NOMO-1 (cell line): ENCODE measurements at regions not wholly inside any gene's neighbourhood (a gene's known extent, or its start where the extent isn't known, plus 50 kb on each side); places are given as distances from the start of the nearest gene placed in this dataset.
A peak's percentile ranks its signal among the peaks of the same experiment; 100 is the strongest.

Source experiments
- DNase-seq, 2 experiments: peaks; one replicate each; lab custom pipeline; 2025; ENCODE audit not compliant: unreplicated experiment in 2 of 2; lab: John Stamatoyannopoulos, UW

DNA sequence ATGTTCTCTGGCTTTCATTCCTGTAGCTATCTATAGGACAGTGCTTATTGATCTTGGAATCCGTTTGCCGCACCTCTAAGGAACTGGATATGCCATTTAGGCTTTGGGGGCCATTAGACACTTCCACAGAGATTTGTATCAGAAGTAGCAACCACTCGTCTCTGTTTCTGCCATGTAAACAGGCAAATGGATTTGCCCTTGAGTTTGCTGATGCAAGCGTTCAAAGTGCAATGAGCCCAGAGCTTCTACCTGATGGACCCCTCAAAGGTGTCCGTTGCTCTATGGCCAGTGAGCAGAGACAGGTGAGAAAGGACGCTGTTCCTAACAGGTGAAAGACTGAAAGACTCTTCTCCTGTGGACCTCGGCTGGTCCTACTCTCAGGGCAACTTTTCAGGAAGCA lies 302.9 kb downstream of the ZNF536 start:
- no peak for DNase-seq

DNA sequence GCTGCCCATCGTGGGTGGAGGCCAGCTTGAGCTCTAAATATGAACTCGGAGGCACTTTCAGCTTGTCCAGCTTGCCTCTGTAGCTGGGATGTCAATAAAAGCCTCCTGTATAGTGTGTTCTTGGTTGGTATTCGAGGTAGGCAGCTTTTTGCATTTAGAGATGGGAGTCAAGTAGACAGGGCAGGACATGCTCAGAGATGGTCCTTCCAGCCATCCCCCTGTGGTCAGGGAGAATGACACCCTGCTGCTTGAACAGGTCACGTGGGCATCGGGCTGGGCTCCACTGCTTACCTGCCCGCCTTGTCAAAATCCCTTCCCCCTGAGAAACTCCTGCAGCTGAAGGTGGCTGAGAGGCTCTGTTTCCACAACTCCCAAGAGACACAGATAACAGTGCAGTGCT lies 302.5 kb downstream of the ZNF536 start:
- DNase-seq, result no peak

DNA sequence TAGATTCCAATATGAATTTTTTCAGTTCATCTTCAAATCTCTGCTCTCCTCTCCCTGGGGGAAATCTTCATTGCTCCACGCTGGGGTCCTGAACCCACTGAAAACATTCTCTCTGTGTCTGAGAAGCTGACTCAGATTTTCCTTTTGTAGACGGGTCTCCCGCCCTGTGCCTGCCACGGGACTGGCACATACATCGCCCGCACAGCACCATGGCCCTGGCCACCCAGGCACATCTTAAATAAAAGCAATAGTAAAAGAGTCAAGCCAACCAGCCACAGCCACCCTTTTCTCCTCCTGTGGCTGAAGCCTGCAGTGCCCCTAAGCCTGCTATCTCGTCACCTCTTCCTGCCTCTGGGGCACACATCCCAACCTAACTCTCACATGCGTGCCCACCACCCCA lies 301.2 kb downstream of the ZNF536 start:
- no peak for DNase-seq

DNA sequence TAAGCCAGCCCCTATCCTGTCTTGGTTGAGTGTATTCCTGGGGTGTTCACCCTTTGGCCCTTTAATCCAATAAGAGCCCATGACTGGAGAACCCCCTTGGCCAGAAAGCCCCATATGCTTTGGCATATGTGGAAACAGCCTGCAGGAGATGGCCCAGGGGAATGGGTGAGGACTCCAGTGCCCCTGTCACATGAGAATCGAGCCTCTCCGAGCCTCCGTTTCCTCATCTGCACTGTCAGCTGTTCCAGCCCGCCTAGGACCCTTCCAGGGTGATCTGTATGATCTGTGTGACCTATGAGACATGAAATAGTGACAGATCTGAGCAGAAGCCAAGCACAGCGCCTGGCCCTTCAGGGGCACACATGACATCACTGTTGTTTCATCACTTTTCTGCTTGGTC lies 300.7 kb downstream of the ZNF536 start:
- no peak for DNase-seq

DNA sequence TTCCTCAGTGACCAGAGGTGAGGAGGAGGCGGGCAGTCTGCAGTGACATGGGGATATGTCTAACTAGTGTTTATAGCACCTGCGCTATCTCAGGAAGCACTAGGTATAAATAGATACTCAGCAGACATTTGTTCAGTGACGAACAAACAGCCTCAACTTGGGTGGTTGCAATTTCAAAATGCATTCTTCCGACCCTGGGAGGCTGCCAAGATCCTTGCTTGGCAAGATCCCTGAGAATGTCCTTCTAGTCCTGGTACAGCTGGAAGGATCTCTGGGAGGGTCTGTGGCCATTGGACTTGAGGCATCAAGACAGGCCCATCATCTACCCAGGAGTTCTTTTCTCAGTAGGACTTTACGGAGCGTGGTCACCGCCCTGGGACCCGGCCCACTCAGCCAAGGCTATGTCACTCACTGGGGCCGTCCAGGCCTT lies 299.5 kb downstream of the ZNF536 start:
- DNase-seq, result no peak

DNA sequence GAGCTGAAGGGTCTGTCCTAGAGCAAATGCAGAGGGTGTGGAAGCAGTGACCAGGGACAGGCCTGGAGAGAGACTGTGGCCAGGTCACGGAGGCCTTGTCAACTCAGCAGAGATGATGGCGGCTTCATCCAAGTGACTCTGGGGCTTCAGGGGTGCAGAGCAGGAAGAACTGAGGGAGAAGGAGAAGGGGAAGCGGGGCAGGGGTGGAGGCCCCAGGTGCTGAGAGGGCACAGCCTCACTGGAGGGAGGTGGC lies 299.1 kb downstream of the ZNF536 start:
- no peak for DNase-seq

DNA sequence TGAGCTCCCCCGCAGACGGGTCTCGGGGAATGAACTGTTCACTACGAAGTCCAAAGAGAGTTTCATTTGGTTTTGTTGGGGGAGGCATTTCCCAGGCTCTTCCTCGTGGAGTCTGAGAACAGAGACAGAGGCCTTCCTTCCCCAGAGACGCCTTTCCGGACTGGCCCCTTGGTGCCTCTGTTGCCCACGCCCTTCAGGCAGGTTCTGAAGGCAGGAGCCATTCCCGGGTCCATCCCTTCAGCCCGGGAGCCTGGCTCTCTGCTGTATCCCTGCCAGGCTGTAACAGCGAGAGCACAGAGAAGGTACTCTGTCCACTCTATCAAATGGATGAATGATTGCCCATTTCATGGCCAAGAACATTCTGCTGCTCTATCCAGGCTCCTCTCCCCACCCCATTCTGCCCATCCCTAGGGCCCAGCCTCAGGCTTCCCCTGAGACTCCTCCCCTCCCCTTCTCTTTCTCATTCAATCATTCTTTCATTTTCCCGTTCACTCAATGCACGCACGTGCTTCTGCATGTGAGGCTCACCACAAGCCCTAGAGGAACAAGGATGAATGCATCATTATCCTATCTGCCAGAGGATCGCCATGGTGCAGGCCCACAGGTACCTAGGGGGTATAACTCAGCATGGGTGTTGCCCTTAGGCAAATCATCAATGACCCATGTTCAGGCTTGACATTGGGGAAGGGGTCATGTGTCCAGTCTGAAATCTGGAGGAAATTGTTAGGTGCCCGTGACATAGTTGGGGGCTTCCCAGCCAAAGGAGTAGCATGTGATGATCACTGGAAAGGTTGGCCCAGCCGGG lies 298.6 kb downstream of the ZNF536 start:
- no peak for DNase-seq

DNA sequence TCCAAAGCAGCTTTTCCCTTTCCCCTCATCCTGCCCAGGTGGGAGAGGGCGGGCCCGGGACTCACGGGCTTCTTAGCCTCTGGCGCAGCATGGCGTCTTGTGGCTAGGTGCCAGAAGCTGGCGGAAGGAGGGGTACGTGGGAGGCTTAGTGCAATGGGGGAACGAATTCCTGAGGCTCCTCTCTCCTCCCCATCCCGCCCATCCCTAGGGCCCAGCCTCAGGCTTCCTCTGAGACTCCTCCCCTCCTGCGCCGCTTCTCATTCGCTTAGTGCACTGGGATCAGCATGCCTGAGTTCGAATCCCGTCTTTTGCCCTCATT lies 297.8 kb downstream of the ZNF536 start:
- no peak for DNase-seq

DNA sequence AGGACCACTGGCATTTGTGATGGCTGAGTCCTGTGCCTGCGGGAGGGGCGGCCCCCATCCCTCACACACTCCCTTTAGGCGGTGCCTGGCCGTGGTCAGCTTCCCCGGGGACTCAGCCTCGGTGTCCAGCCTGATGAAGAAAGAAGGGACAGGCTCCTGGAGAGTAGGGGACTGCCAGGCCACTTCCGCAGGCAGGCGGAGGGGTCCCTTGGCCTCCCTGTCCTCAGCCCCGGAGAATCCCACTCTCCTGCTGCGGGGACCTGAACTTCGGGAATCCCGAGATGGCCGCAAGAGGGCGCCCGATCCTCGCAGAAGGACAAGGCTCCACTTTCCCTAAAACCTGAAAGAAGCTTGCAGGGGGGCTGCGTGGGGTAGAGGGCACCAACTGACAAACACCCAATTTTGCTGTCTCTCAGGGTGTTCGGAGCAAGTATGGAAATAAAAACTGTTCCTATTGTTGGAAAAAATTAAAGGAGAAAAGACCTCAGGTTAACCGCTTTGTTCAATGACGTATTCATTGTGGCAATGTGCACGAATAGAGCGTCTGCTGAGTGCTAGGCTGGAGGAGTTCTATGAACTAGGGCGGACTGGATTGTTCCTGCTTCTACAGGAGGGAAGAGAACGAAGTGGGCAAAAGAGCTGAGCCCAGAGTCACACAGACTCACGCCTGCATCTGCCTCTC lies 297.3 kb downstream of the ZNF536 start:
- DNase-seq, result peak in 1 of 2 experiments; percentile 18

DNA sequence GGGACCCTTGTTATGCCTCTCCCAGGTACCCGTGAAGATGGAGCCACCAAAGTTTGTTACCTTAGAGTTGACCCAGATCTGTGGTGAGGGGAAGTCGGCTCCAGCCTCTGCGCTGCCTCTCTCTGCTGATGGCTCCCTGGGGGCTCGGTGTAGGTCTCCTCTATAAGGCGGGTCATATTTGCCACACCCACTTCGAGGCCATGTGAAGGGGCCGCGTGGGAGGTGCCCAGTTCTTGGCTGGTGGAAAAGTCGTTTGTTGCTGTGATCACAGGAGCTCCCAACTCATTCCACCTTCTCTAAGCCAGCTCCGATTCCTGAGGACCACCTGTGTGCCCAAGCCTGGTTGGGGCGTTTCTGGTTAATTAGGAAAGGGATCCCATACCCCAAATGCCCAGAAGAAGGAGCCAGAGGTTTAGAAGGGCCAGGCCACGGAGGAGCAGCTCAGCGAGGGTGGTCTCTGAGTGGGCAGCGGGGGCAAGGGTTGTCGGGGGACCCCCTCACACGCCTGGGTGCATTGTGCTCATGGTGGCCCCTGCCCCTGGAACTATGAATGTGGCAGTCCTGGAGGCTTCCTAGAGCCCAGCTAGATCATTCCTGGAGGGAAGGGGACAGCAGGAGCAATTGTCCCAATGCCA lies 296.5 kb downstream of the ZNF536 start:
- no peak for DNase-seq

DNA sequence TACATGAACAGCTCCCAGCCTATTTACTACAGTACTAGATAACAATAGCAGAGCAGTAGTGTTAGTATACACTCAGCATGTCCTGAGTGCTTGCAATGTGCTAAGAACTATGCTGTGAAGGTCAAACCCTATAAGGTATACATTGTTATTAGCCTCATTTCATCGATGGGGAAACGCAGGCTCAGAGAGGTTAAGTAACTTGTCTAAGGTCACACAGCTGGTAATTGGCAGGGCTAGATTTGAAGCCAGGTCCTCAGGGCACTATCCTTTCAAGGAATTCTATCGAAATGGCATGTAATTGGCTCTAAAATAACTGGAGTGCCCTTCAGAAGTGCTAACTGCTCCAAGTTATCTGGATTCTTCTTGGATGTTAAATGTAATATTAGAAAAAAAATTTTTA lies 295.6 kb downstream of the ZNF536 start:
- no peak for DNase-seq

DNA sequence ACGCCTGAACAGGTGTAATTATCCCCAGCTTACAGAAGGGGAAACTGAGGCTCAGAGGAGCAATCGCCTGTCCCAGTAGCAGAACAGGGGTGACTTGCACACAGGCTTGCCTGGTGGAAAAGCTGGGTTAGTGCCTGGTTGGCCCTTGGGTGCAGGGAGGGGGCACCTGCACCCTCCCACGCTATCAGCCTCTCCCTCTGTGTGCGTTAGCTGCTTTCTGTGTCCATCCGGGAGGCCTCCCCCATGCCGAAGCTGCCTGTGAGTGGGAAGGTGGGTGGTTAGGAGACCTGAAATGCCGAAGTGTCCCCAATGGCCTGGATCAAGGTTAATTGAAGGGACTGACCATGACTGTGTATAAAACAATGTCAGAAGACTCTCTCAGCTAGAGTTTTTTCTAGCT lies 295.0 kb downstream of the ZNF536 start:
- no peak for DNase-seq

DNA sequence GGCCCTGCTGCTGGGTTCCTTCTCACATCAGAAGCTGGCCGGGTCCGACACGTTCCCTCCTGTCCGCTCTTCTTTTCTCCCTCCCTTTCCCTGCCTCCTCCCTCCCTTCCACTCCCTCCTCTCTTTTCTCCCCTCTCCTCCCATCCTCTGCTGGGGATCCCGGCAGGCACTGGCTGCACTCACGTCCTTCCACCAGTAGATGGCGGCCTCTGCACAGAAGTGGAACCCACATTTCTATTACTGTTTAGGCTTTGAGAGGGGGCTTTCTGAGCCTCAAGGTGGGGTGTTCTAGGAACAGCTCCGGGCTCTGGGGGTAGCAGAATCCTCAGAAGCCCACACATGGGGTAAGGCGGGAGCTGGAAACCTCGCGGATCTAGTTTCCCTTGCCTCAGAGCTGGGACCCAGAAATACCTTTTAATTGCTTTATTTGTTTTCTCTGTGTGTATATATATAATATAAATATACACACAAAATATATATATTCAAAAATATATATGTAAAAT lies 294.2 kb downstream of the ZNF536 start:
- peak in 1 of 2 experiments; percentile 27 for DNase-seq

DNA sequence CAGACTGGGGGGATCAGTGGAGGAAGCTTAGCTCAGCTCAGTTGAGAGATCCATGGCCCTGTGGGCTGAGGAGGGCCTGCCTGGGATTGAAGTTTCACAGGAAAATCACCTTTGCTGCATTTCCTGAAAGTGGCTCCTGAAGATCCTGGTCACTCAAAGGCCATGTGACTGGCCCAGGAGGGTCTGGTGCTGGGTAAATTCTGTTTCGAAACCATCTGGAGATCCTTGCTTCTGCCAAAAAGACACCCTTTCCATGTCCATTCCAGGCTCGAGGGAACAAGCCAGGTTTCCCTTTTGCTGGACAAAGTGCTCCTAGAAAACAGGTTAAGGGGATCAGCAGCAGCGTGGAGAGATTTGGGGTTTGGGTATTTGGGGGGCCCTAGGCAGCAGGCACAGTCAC lies 293.3 kb downstream of the ZNF536 start:
- no peak for DNase-seq

DNA sequence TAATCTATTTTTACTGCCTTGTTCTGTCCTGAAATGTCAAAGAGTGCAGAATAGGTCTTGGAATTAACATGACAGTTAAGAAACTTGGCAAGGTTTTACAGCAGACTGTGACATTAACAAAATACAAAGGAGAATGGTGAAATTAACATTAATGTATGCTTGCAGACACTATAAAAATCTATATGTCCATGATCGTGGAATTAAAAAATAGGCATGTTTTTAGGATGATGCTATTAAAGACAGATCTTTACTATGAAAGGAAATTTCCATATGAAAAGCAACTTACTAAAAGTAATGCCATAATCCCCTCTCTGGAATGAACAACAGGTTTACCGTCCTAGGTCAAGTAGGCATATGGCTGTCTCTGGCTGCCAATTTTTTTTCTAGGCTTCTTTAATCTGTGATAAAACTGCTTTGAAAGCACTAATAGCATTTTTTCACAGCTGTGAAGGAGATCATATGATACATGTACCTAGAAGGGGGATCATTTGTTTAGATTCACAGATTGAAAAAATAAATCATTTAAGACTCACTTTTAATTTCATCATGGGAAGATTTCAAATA lies 291.5 kb downstream of the ZNF536 start:
- DNase-seq, result no peak

DNA sequence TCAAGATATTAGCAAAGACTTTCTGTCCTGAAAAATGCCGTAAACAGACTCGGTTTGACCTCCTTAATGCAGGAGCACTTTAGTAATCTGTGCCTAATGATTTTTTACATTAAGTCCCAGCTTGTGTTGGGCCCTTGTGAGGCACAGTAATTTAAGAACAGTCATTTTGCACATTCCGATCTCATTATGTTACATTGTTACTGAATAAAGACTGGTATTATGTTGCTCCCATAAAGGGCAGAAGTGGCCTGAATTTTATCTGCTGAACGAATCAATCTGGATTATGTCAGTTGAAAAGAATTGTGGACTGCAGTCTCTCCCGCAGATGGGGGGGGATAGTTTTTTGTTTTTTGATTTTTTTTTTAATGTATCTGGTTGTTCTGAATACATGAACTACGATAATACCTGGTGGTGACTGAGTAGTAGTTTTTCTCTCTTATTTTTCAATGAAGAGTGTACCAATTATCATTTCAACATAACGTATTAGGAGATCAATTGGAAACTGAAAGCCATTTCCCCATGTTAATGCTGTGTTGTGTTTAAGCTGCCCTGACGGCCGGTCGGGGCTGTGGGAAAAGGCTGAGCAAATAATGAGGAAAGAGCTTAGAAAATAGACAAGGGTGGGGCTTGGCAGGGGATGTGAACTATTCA lies 290.2 kb downstream of the ZNF536 start:
- no peak for DNase-seq

DNA sequence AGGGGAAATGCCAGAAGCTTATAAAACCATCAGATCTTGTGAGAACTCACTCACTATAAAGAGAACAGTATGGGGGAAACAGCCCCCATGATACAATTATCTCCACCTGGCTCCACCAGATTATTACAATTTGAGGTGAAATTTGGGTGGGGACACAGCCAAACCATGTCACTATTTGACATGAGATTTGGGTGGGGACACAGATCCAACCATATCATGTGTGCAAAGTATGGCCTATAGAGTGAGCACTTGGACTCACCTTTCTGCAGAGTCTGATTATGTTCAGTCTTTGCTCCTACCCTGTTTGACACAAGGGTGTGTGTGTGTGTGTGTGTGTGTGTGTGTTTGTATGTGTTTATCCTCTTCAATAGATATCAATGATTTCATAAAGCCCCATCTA lies 287.5 kb downstream of the ZNF536 start:
- DNase-seq, result no peak

DNA sequence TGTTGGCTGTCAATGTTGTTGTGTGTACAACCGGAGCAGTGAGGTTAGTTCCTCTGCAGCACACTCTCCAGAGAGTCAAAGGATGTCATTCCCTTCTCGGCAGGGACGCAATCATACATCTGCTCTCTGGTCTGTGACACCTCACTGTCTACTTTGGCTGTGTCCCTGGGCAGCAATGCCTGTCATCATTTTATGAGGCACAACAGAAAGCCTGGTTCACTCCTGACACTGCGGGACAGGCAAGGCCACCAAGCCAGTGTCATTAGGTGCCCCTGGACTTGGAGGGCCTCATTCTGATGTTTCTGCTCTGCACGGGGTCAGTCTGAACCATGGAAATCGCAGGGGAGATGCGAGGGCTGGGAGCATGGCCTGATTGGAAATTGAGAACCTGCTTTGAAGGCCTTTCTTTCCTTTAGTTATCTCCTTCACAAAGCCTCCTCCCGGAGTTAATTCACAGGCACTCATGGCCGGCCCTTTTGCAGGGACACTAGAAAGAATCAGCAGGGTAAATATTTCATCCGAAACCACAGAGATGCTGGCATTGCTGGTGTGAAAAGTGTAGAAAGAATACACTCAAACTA lies 284.4 kb downstream of the ZNF536 start:
- DNase-seq, result no peak

DNA sequence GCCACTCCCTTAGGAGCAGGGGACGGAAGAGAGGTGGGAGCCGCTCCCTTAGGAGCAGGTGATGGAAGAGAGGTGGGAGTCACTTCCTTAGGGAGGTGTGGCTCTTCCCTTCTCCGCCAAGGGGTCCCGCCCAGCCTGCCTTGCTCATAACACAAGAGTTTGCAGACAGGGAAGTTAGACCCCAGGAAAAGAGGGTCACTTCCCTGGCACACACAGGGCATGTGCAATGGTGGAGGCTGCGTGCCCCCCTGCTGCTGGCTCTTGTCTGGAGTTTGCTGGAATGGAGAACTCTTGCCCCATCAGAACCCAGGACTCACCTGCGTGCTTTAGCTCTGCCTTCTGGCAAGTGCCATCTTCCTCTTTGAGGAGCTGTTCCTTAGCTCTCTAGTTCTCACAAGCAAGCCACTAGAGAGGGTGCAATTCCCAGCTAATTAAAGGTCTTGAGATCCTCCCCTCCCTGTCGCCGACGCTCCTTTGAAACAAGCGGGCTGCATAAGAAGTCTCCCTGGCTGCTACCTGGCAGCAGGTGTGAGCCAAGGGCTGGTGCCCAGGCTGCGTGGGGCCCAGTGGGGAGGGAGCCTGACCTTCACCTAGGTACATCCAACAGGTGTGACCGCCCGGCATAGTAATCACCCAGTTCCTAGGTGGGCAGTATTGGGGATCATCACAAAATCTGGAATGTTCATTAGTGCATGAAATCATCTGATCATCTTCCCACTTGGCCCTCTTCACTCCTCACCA lies 281.6 kb downstream of the ZNF536 start:
- no peak for DNase-seq

DNA sequence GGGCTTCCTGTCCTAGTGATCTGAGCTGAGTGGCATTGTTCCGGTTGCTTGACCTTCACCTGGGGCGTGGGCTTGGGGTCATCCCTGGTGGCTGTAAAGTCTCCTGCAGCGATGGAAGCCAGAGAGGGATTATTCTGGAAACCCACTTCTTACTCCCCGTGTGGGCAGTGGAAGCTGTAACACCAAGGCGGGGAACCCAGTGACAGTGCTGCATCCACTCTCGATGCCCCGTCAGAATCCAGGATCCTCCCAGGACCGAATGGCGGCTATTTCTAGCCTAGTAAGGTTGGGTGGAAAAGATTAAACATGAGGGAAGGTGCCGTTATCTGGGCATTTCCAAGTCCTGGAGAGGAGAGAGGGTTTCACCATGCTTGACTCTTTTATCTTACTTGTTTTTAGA lies 280.6 kb downstream of the ZNF536 start:
- no peak for DNase-seq
